ENCODE measurements at regions not wholly inside any gene's neighbourhood (a gene's known extent, or its start where the extent isn't known, plus 50 kb on each side); places are given as distances from the start of the nearest gene placed in this dataset.

DNA sequence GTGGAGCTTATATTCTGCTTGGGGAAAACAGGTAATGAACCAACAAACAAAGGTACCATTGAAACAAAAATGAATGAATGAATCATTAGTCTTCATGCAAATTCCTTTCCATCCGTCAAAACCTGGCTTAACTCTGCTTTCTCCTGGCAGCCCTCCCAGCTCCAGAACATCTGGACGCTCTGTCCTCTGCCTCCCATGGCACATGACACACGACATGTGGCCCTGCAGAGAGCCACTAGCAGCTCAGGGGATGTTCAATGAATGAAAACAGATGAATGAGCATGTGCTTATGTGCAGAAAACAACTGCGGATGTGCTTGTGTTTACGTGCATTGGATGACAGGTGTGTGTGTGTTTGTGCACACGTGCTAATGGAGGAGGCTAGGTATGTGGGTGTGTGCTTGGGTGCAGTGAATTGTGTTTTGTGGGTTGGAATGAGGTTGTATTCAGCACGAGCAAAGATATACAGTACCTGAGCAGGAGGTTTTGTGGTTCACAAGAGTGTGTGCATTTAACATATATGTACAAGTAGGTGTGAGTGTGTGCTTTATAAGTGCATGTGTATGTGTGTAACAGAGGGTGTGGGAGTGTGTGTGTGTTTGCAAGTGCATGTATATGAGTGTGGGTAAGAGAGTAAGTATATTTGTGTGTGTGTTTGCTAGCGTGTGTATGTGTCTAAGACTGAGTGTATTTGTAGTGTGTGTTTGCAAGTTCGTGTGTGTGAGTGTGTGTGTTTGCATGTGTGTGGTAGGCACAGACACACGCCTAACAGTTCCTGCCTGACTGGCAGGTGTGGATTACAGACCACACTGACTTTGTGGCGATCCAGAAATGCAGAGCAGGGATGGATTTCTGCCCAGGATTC, 374.1 kb upstream of the SULF2 start:
- WGBS (ENCODE audit: insufficient coverage, insufficient replicate concordance, low lambda C conversion rate, missing lambda C conversion rate) = 21% methylated on average over 11 of the region's 11 CpGs
- Histone ChIP-seq H3K36me3 (ENCODE audit: control insufficient read depth in 2 of 2, insufficient read depth in 2 of 2, low read length in 1 of 2) (no peaks in the 10 kb centered on the region), H3K27ac (ENCODE audit: control insufficient read depth, insufficient read depth) (no peak overlapping the region), H3K9me3 (replicated peaks; ENCODE audit: control insufficient read depth, insufficient read depth, low read length) (peaks cover 2% of the 10 kb centered on the region; the same call in 2 of the 3 replicates), H3K4me3 (no peak overlapping the region), H3K9ac (ENCODE audit: control insufficient read depth, insufficient read depth, low read length) (no peak overlapping the region), H4K20me1 (ENCODE audit: control insufficient read depth, insufficient read depth) (no peaks in the 10 kb centered on the region), H2AFZ (ENCODE audit: control insufficient read depth, low read depth, low read length) (no peak overlapping the region), H3K79me2 (ENCODE audit: control insufficient read depth, insufficient read depth, low read length) (no peaks in the 10 kb centered on the region), H3K4me1 (ENCODE audit: control insufficient read depth, insufficient read depth, low read length) (no peaks in the 10 kb centered on the region), H3K27me3 (replicated peaks in 1 of 2; ENCODE audit: control insufficient read depth in 2 of 2, insufficient read depth in 2 of 2, low read length in 1 of 2) (no peaks in the 10 kb centered on the region), H3K4me2 (ENCODE audit: control insufficient read depth, insufficient read depth) (no peak overlapping the region)
- no peak for DNase-seq (ENCODE audit: low read depth, low spot score)
- no TSS peak for BruUV-seq (replicated peaks)
- ATAC-seq = no peak
- SMC1A ChIA-PET (ENCODE audit: uncharacterized antibody, unreplicated experiment) = no interaction called here
- CTCF ChIA-PET = no interaction called here
- RAD21 ChIA-PET (ENCODE audit: unreplicated experiment) = no interaction called here
- no peak for TF ChIP-seq RCOR1 (conservative IDR thresholded peaks at IDR 0.05; ENCODE audit: low read depth, low read length)
- TF ChIP-seq, protein P1, sequence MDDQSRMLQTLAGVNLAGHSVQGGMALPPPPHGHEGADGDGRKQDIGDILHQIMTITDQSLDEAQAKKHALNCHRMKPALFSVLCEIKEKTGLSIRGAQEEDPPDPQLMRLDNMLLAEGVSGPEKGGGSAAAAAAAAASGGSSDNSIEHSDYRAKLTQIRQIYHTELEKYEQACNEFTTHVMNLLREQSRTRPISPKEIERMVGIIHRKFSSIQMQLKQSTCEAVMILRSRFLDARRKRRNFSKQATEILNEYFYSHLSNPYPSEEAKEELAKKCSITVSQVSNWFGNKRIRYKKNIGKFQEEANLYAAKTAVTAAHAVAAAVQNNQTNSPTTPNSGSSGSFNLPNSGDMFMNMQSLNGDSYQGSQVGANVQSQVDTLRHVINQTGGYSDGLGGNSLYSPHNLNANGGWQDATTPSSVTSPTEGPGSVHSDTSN (IDR thresholded peaks at IDR 0.05; ENCODE audit: insufficient replicate concordance, low read depth, low read length) = no peak
- no peak for TF ChIP-seq SMC3 (IDR thresholded peaks at IDR 0.05; ENCODE audit: borderline replicate concordance, low read length)
- TF ChIP-seq ASH2L (IDR thresholded peaks at IDR 0.05; ENCODE audit: borderline replicate concordance, low read depth) = no peak
- no peak for TF ChIP-seq EP300 (IDR thresholded peaks at IDR 0.05; ENCODE audit: borderline replicate concordance in 1 of 2, control insufficient read depth in 1 of 2, low read depth in 2 of 2, low read length in 2 of 2)
- no peak for TF ChIP-seq YY1 (IDR thresholded peaks at IDR 0.05; ENCODE audit: low read depth, low read length)
- no peak for TF ChIP-seq RAD21 (IDR thresholded peaks at IDR 0.05; ENCODE audit: insufficient read depth, low read depth, low read length)
- TF ChIP-seq PAX5 (IDR thresholded peaks at IDR 0.05; ENCODE audit: borderline replicate concordance, low read depth, low read length) = no peak
- no peak for TF ChIP-seq LARP7 (IDR thresholded peaks at IDR 0.05)
- TF ChIP-seq PAX8 (IDR thresholded peaks at IDR 0.05) = no peak
- TF ChIP-seq SUPT20H (IDR thresholded peaks at IDR 0.05; ENCODE audit: borderline replicate concordance, control insufficient read depth, low read depth, low read length) = no peak
- TF ChIP-seq, protein P2, sequence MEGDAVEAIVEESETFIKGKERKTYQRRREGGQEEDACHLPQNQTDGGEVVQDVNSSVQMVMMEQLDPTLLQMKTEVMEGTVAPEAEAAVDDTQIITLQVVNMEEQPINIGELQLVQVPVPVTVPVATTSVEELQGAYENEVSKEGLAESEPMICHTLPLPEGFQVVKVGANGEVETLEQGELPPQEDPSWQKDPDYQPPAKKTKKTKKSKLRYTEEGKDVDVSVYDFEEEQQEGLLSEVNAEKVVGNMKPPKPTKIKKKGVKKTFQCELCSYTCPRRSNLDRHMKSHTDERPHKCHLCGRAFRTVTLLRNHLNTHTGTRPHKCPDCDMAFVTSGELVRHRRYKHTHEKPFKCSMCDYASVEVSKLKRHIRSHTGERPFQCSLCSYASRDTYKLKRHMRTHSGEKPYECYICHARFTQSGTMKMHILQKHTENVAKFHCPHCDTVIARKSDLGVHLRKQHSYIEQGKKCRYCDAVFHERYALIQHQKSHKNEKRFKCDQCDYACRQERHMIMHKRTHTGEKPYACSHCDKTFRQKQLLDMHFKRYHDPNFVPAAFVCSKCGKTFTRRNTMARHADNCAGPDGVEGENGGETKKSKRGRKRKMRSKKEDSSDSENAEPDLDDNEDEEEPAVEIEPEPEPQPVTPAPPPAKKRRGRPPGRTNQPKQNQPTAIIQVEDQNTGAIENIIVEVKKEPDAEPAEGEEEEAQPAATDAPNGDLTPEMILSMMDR (IDR thresholded peaks at IDR 0.05 in 2 of 3, conservative IDR thresholded peaks at IDR 0.05 in 1 of 3; ENCODE audit: control insufficient read depth in 2 of 3, extremely low read depth in 1 of 3, insufficient read depth in 1 of 3, low read depth in 3 of 3, low read length in 3 of 3) = no peak
- TF ChIP-seq ZNF207 (IDR thresholded peaks at IDR 0.05; ENCODE audit: borderline replicate concordance) = no peak
- intact Hi-C loops (cut with micrococcal nuclease; ENCODE audit: unreplicated experiment) (no loop called here), in situ Hi-C loops (cut with MboI) (no loop called here)
- FAIRE-seq = no peak
- POLR2A ChIA-PET = no interaction called here
